GM18907 (cell line): ENCODE measurements at regions not wholly inside any gene's neighbourhood (a gene's known extent, or its start where the extent isn't known, plus 50 kb on each side); places are given as distances from the start of the nearest gene placed in this dataset.

ENCODE experiments used
- ATAC-seq: cut with Tn5 transposase; IDR thresholded peaks from one replicate; pipeline ENCODE4 v1.9.1; 2021; ENCODE audit warnings: mild to moderate bottlenecking, moderate library complexity; ENCODE audit not compliant: unreplicated experiment

- ATAC-seq: no peak
These were observed 83.6 kb upstream of the FXR1 start for GRCh38 chr3:180828723-180829408.

GRCh38 chr3:180829409-180830405 is 82.8 kb upstream of the FXR1 start:
- ATAC-seq: no peak

GRCh38 chr3:180835501-180835900 is 77.0 kb upstream of the FXR1 start:
- no peak for ATAC-seq

GRCh38 chr3:180836766-180837165 is 75.7 kb upstream of the FXR1 start:
- ATAC-seq: no peak

- ATAC-seq: peak; percentile 7
These were observed 57.6 kb upstream of the FXR1 start for GRCh38 chr3:180854887-180855286.

GRCh38 chr3:180855364-180855763 is 57.1 kb upstream of the FXR1 start:
- peak; percentile 73 for ATAC-seq

- no peak for ATAC-seq
These were observed 56.5 kb upstream of the FXR1 start for GRCh38 chr3:180855956-180856355.

- no peak for ATAC-seq
These were observed 52.2 kb upstream of the FXR1 start for GRCh38 chr3:180860180-180860858.
